ENCODE measurements at regions not wholly inside any gene's neighbourhood (a gene's known extent, or its start where the extent isn't known, plus 50 kb on each side); places are given as distances from the start of the nearest gene placed in this dataset.

GRCh38 chr1:213481395-213481794, 430.4 kb downstream of the RPS6KC1 start:
- Histone ChIP-seq H3K4me1 (ENCODE audit: insufficient read depth, low read length, severe bottlenecking) (no peaks in the 10 kb centered on the region), H2AFZ (ENCODE audit: low read length) (no peak overlapping the region), H3K4me3 (ENCODE audit: low read depth, low read length, poor library complexity, severe bottlenecking) (no peak overlapping the region)

GRCh38 chr1:213484333-213484732, 433.3 kb downstream of the RPS6KC1 start:
- no peaks in the 10 kb centered on the region for H3K36me3 ChIP-seq (ENCODE audit: insufficient read depth, low read length)
- H3K4me3 ChIP-seq (ENCODE audit: low read depth, low read length, poor library complexity, severe bottlenecking): no peak overlapping the region
- H3K9me2 ChIP-seq (ENCODE audit: low read depth, low read length): no peaks in the 10 kb centered on the region
- no peak overlapping the region for H3K4me2 ChIP-seq (ENCODE audit: low read length)
- TF ChIP-seq CTCF (IDR thresholded peaks at IDR 0.05; ENCODE audit: low read length): no peak
- TF ChIP-seq EZH2 (IDR thresholded peaks at IDR 0.05; ENCODE audit: borderline replicate concordance, low read length): no peak
- H3K4me1 ChIP-seq (ENCODE audit: insufficient read depth, low read length, severe bottlenecking): no peaks in the 10 kb centered on the region
- no peaks in the 10 kb centered on the region for H3K27me3 ChIP-seq (ENCODE audit: insufficient read depth, low read length)
- no peak overlapping the region for H2AFZ ChIP-seq (ENCODE audit: low read length)
- no peaks in the 10 kb centered on the region for H3K79me2 ChIP-seq (ENCODE audit: insufficient read depth, low read length)
- no peaks in the 10 kb centered on the region for H3K9me3 ChIP-seq (ENCODE audit: low read length)
- no peak overlapping the region for H3K27ac ChIP-seq (ENCODE audit: low read depth, low read length, poor library complexity, severe bottlenecking)
- H4K20me1 ChIP-seq (ENCODE audit: insufficient read depth, low read length): no peaks in the 10 kb centered on the region
- H3F3A ChIP-seq (ENCODE audit: insufficient read depth, low read length): no peaks in the 10 kb centered on the region
- no peak overlapping the region for H3K9ac ChIP-seq (ENCODE audit: low read length)

More at GRCh38 chr1:213481395-213481794, 430.4 kb downstream of the RPS6KC1 start:
- no peaks in the 10 kb centered on the region for H3K27me3 ChIP-seq (ENCODE audit: insufficient read depth, low read length)
- no peak overlapping the region for H3K4me2 ChIP-seq (ENCODE audit: low read length)
- no peaks in the 10 kb centered on the region for H4K20me1 ChIP-seq (ENCODE audit: insufficient read depth, low read length)
- no peak overlapping the region for H3K27ac ChIP-seq (ENCODE audit: low read depth, low read length, poor library complexity, severe bottlenecking)
- no peaks in the 10 kb centered on the region for H3K9me2 ChIP-seq (ENCODE audit: low read depth, low read length)
- H3K9me3 ChIP-seq (ENCODE audit: low read length): no peaks in the 10 kb centered on the region
- H3K36me3 ChIP-seq (ENCODE audit: insufficient read depth, low read length): no peaks in the 10 kb centered on the region
- H3K79me2 ChIP-seq (ENCODE audit: insufficient read depth, low read length): no peaks in the 10 kb centered on the region
- TF ChIP-seq CTCF (IDR thresholded peaks at IDR 0.05; ENCODE audit: low read length): no peak
- no peak for TF ChIP-seq EZH2 (IDR thresholded peaks at IDR 0.05; ENCODE audit: borderline replicate concordance, low read length)
- H3K9ac ChIP-seq (ENCODE audit: low read length): no peak overlapping the region
- no peaks in the 10 kb centered on the region for H3F3A ChIP-seq (ENCODE audit: insufficient read depth, low read length)

GRCh38 chr1:213484758-213485157, 433.7 kb downstream of the RPS6KC1 start:
- no peak overlapping the region for H3K27ac ChIP-seq (ENCODE audit: low read depth, low read length, poor library complexity, severe bottlenecking)
- no peak overlapping the region for H3K4me2 ChIP-seq (ENCODE audit: low read length)
- H3K9ac ChIP-seq (ENCODE audit: low read length): no peak overlapping the region
- no peak overlapping the region for H3K4me3 ChIP-seq (ENCODE audit: low read depth, low read length, poor library complexity, severe bottlenecking)
- H4K20me1 ChIP-seq (ENCODE audit: insufficient read depth, low read length): no peaks in the 10 kb centered on the region
- TF ChIP-seq CTCF (IDR thresholded peaks at IDR 0.05; ENCODE audit: low read length) (no peak), EZH2 (IDR thresholded peaks at IDR 0.05; ENCODE audit: borderline replicate concordance, low read length) (no peak)
- no peaks in the 10 kb centered on the region for H3K27me3 ChIP-seq (ENCODE audit: insufficient read depth, low read length)
- no peaks in the 10 kb centered on the region for H3K4me1 ChIP-seq (ENCODE audit: insufficient read depth, low read length, severe bottlenecking)
- H3K9me2 ChIP-seq (ENCODE audit: low read depth, low read length): no peaks in the 10 kb centered on the region
- no peaks in the 10 kb centered on the region for H3F3A ChIP-seq (ENCODE audit: insufficient read depth, low read length)
- no peaks in the 10 kb centered on the region for H3K9me3 ChIP-seq (ENCODE audit: low read length)
- H3K79me2 ChIP-seq (ENCODE audit: insufficient read depth, low read length): no peaks in the 10 kb centered on the region
- no peak overlapping the region for H2AFZ ChIP-seq (ENCODE audit: low read length)
- no peaks in the 10 kb centered on the region for H3K36me3 ChIP-seq (ENCODE audit: insufficient read depth, low read length)

Measured in OCI-LY1 (cell line).